Nephron progenitor cell (in vitro differentiated cells): ENCODE measurements at regions not wholly inside any gene's neighbourhood (a gene's known extent, or its start where the extent isn't known, plus 50 kb on each side); places are given as distances from the start of the nearest gene placed in this dataset.
"Not testable (repeated sequence)": the region's sequence is repeated elsewhere in the genome, so short reads cannot be mapped to it uniquely, and the experiment has no call there.

Source experiments
- DNase-seq: peaks from one replicate; pipeline ENCODE4 v3.0.0; 2021
- H3K27ac Mint-ChIP-seq: 2 replicates; pipeline ENCODE4 v1.8.0; 2021; ENCODE audit warnings: mild to moderate bottlenecking, moderate library complexity, mixed read lengths
- H3K27me3 Mint-ChIP-seq: 2 replicates; pipeline ENCODE4 v1.8.0; 2021; ENCODE audit warnings: mild to moderate bottlenecking, low read depth, mixed read lengths; ENCODE audit not compliant: poor library complexity
- H3K36me3 Mint-ChIP-seq: 2 replicates; pipeline ENCODE4 v1.8.0; 2021; ENCODE audit warnings: low read depth, mixed read lengths
- H3K4me1 Mint-ChIP-seq: 2 replicates; pipeline ENCODE4 v1.8.0; 2021; ENCODE audit warnings: mixed read lengths
- H3K4me3 Mint-ChIP-seq: 2 replicates; pipeline ENCODE4 v1.8.0; 2021; ENCODE audit warnings: mild to moderate bottlenecking, moderate library complexity, mixed read lengths
- H3K9me3 Mint-ChIP-seq: 2 replicates; pipeline ENCODE4 v1.8.0; 2021; ENCODE audit warnings: mild to moderate bottlenecking, moderate library complexity, mixed read lengths
- TF ChIP-seq, protein P1 (sequence below): fragments of 200-600 bp; sonication (generic); IDR thresholded peaks from 2 replicates; pipeline ENCODE4 v1.5.0; 2021; ENCODE audit warnings: antibody characterized with exemption

DNA sequence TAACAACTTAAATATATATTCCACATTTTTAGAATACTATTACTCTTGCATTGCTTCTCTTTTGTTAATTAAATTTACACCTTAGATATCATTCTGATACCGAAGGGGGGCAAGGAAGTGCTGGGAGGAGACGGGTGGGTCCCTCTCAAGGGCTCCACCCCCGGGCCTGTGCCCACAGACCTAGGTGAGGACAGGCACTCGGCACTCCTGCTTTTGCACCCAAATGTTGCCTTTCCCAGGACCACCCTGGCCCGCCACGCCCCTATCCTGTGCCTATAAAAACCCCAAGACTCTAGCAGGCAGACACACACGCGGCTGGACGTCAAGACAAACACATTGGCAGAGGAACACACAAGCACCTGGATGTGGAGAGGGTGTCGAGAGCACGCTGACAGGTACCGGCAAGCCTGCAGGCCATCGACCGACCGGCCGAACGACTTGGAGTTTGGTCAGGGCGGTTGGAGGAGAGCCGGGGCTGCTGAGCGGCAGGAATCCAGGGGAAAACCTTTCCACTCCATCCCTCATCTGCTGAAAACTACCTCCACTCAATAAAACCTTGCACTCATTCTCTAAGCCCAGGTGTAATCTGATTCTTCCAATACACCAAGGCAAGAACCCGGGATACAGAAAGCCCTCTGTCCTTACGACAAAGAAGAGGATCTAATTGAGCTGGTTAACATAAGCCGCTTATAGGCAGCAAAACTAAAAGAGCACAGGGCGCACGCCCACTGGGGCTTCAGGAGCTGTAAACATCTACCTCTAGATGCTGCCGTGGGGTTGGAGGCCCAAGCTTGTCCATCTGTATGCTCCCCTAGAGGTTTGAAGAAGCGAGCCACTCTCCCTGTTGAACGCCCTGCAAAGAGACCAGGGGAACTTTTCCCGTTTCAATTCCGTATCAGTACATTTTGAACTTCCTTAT, 197.4 kb upstream of the PRSS16 start:
- H3K4me1 Mint-ChIP-seq = peaks cover 11% of the 10 kb centered on the region
- H3K27ac Mint-ChIP-seq = no peak overlapping the region
- TF ChIP-seq, protein P1, sequence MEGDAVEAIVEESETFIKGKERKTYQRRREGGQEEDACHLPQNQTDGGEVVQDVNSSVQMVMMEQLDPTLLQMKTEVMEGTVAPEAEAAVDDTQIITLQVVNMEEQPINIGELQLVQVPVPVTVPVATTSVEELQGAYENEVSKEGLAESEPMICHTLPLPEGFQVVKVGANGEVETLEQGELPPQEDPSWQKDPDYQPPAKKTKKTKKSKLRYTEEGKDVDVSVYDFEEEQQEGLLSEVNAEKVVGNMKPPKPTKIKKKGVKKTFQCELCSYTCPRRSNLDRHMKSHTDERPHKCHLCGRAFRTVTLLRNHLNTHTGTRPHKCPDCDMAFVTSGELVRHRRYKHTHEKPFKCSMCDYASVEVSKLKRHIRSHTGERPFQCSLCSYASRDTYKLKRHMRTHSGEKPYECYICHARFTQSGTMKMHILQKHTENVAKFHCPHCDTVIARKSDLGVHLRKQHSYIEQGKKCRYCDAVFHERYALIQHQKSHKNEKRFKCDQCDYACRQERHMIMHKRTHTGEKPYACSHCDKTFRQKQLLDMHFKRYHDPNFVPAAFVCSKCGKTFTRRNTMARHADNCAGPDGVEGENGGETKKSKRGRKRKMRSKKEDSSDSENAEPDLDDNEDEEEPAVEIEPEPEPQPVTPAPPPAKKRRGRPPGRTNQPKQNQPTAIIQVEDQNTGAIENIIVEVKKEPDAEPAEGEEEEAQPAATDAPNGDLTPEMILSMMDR = no peak
- DNase-seq = no peak
- H3K27me3 Mint-ChIP-seq = peaks cover 2% of the 10 kb centered on the region
- H3K9me3 Mint-ChIP-seq = peaks cover 4% of the 10 kb centered on the region
- H3K36me3 Mint-ChIP-seq = no peaks in the 10 kb centered on the region
- H3K4me3 Mint-ChIP-seq = no peak overlapping the region

DNA sequence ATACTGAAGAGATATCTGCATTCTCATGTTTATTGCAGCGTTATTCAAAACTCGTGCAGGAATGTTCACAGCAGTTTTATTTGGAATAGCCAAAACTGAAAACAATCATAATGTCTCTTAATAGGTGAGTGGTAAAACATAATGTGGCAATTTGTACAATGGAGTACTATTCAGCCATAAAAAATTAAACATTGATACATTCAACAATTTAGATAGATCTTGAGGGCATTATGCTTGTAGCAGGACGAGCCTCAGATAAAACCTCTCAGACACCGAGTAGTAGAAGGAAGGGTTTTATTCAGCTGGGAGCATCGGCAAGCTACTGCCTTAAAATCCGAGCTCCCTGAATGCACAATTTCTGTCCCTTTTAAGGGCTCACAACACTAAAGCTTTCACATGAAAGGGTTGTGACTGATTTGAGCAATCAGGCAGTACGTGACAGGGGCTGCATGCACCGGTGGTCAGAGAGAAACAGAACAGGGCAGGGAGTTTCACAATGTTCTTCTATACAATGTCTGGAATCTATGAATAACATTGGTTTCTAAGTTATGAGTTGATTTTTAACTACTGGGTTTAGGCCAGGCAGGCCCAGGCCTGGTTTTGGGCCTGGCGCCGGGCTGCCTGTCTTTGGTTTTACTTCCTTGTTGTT, 195.3 kb upstream of the PRSS16 start:
- not testable (repeated sequence) for H3K4me3 Mint-ChIP-seq, H3K27ac Mint-ChIP-seq, H3K9me3 Mint-ChIP-seq, H3K27me3 Mint-ChIP-seq, H3K36me3 Mint-ChIP-seq, DNase-seq
- H3K4me1 Mint-ChIP-seq = peaks cover 11% of the 10 kb centered on the region

DNA sequence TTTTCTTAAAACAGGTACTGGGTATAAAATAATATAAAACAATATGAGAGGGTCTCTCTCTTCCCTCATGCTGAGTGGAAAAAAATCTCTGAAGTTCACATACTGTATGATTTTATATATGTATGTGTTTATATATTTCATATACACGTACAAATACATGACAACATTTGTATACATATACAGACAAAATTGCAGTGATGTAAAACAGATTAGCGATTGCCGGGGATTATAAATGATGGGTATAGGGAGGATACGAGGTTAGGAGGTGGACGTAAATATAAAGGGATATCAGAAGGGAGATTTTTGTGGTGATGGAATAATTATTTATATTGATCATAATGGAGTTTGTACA, 194.8 kb upstream of the PRSS16 start:
- Mint-ChIP-seq H3K4me1 (peaks cover 11% of the 10 kb centered on the region), H3K9me3 (no peaks in the 10 kb centered on the region), H3K36me3 (no peaks in the 10 kb centered on the region), H3K27me3 (peaks cover 10% of the 10 kb centered on the region), H3K4me3 (no peak overlapping the region), H3K27ac (no peak overlapping the region)
- TF ChIP-seq, protein P1 = no peak
- no peak for DNase-seq

DNA sequence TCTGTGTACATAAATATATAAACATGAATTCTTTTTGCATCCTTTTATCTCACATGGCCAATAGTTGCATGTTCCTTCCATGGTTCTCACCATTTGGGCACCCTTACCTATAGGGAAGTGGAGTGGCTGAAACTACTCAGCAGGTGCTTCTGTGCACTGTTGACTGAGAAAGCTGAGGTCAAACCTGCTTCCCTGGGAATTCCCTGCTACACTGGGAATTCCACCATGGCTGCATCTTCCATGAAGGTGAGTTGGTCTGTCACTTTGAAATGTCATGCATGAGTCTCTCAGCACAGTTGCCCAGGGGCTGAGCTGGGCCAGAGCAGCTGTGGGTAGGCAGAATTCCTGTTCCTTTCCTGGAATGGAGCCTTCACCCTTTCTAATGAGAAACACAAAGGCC, 193.8 kb upstream of the PRSS16 start:
- Mint-ChIP-seq H3K4me1 (peaks cover 11% of the 10 kb centered on the region), H3K9me3 (no peaks in the 10 kb centered on the region), H3K27ac (no peak overlapping the region), H3K36me3 (no peaks in the 10 kb centered on the region), H3K27me3 (peaks cover 10% of the 10 kb centered on the region), H3K4me3 (no peak overlapping the region)
- TF ChIP-seq, protein P1 = no peak
- DNase-seq = no peak

DNA sequence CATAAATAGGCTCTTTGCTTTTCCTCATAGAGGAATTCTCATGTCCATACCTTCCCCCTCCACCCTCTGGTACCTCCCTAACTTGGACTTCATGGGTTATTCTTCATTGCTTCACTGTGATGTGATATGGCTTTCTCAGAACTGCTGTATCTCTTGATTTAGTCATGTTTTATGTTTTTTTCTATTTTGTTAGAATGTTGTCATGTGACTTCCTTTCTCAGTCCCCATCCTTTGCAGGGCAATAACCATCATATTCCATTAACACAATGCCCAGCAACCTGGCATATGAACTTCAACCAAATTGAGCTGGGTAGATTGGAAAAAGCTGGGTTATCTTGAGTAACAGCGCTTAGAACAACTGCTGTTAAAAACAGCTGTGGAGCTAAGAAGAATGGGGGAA, 190.9 kb upstream of the PRSS16 start:
- H3K27ac Mint-ChIP-seq = peak overlapping the region; percentile 17
- no peaks in the 10 kb centered on the region for H3K36me3 Mint-ChIP-seq
- TF ChIP-seq, protein P1 = no peak
- DNase-seq = no peak
- no peaks in the 10 kb centered on the region for H3K9me3 Mint-ChIP-seq
- H3K4me3 Mint-ChIP-seq = no peak overlapping the region
- H3K4me1 Mint-ChIP-seq = peaks cover 10% of the 10 kb centered on the region
- peaks cover 15% of the 10 kb centered on the region for H3K27me3 Mint-ChIP-seq

DNA sequence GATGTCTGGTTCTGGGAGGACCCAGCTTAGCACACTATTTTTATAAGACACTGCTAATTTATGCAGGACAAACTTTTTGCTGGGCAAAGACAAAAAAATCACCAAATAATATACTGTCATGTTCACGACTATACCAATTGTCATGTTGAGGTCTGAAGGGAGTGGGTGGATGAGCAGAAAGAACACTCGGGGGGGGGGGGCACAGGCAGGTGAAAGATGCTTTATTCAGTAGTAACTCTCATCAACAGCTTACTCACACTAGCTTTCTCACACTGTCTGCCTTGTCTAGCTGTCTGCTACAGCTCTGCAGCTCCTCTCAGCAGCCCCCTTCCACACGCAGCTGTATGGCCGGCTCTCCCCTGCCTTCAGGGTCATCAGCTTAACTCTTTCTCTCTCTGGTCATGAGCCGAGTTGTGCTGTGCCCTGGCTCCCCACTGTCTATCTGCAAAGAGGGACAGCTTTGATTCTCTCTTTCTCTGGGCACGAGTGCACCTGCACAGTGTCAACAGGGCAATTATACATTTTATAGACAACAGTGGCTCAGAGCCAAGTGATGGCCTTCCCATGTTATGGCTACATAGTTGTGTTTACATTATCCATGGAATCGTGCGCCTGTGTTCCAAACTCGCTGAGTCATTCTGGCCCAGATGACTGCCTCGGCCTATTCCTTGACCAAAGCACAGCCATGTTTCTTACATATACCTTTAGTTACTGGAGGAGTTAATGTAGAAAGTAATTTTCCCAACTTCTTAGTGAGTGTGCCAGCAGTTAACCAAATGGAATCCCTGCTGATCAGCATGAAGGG, 187.7 kb upstream of the PRSS16 start:
- Mint-ChIP-seq H3K4me3 (no peak overlapping the region), H3K27ac (peak overlapping the region; percentile 24), H3K27me3 (peaks cover 13% of the 10 kb centered on the region), H3K36me3 (no peaks in the 10 kb centered on the region), H3K4me1 (peaks cover 10% of the 10 kb centered on the region), H3K9me3 (no peaks in the 10 kb centered on the region)
- no peak for DNase-seq
- TF ChIP-seq, protein P1 = no peak
